SK-N-SH (cell line): ENCODE measurements at regions not wholly inside any gene's neighbourhood (a gene's known extent, or its start where the extent isn't known, plus 50 kb on each side); places are given as distances from the start of the nearest gene placed in this dataset.

Experiments
- CHD2 ChIP-seq: fragments of 150-350 bp; IDR thresholded peaks from 2 replicates; pipeline ENCODE4 v1.6.1; 2018; ENCODE audit warnings: low read length; ENCODE audit not compliant: partially characterized antibody
- EZH2phosphoT487 ChIP-seq: fragments of 200-600 bp; sonication (generic); IDR thresholded peaks from 2 replicates; pipeline ENCODE4 v1.6.1; 2017; ENCODE audit warnings: low read depth, mixed run types, mild to moderate bottlenecking, antibody characterized with exemption, moderate library complexity, borderline replicate concordance
- FOXM1 ChIP-seq: IDR thresholded peaks from 2 replicates; pipeline ENCODE4 v1.4.0; 2012; ENCODE audit warnings: low read depth, mild to moderate bottlenecking
- MXI1 ChIP-seq: IDR thresholded peaks from 2 replicates; pipeline ENCODE4 v1.6.1; 2012; ENCODE audit warnings: mild to moderate bottlenecking, low read depth, low read length, improper control_type of control experiment
- POLR2AphosphoS5 ChIP-seq: IDR thresholded peaks from 2 replicates; pipeline ENCODE4 v1.6.1; 2012; ENCODE audit warnings: low read depth, low read length
- RCOR1 ChIP-seq: fragments of 150-350 bp; IDR thresholded peaks from 2 replicates; pipeline ENCODE4 v1.6.1; 2017; ENCODE audit warnings: antibody characterized with exemption, low read length
- TAF1 ChIP-seq: IDR thresholded peaks from 2 replicates; pipeline ENCODE4 v1.6.1; 2012; ENCODE audit warnings: low read depth, mild to moderate bottlenecking, low read length, moderate library complexity, borderline replicate concordance
- TCF12 ChIP-seq: IDR thresholded peaks from 2 replicates; pipeline ENCODE4 v1.4.0; 2012
- TEAD4 ChIP-seq: IDR thresholded peaks from 2 replicates; pipeline ENCODE4 v1.4.0; 2012; ENCODE audit warnings: mild to moderate bottlenecking, borderline replicate concordance; ENCODE audit not compliant: insufficient read depth
- TF ChIP-seq, protein P1 (sequence below): fragments of 150-350 bp; IDR thresholded peaks from 2 replicates; pipeline ENCODE4 v1.6.1; 2017; ENCODE audit warnings: antibody characterized with exemption, low read length, low read depth, borderline replicate concordance
- TF ChIP-seq, protein P2 (sequence below): fragments of 200-600 bp; sonication (generic); IDR thresholded peaks from 2 replicates; pipeline ENCODE4 v1.6.1; 2017; ENCODE audit warnings: antibody characterized with exemption, mild to moderate bottlenecking, moderate library complexity

DNA sequence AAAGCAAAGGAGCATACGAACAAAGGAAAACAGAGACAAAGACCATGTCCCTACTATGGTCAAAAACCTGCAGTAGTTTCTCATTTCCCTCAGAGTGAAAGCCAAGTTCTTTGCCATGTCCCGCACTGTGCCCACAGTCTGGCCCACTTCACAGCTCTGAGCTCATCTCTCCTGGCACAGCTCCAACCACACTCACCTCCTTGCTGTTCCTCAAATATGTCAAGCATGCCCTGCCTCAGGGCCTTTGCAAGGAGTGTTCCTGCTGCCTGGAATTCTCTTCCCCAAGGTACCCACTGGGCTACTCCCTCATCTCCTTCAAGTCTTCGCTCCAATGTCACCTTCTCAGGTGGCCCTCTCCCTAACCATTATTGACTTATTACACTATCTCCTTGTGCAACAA lies 72.1 kb downstream of the COX18 start:
- TF ChIP-seq TAF1 = no peak
- TF ChIP-seq, protein P1, sequence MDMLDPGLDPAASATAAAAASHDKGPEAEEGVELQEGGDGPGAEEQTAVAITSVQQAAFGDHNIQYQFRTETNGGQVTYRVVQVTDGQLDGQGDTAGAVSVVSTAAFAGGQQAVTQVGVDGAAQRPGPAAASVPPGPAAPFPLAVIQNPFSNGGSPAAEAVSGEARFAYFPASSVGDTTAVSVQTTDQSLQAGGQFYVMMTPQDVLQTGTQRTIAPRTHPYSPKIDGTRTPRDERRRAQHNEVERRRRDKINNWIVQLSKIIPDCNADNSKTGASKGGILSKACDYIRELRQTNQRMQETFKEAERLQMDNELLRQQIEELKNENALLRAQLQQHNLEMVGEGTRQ = no peak
- TF ChIP-seq, protein P2, sequence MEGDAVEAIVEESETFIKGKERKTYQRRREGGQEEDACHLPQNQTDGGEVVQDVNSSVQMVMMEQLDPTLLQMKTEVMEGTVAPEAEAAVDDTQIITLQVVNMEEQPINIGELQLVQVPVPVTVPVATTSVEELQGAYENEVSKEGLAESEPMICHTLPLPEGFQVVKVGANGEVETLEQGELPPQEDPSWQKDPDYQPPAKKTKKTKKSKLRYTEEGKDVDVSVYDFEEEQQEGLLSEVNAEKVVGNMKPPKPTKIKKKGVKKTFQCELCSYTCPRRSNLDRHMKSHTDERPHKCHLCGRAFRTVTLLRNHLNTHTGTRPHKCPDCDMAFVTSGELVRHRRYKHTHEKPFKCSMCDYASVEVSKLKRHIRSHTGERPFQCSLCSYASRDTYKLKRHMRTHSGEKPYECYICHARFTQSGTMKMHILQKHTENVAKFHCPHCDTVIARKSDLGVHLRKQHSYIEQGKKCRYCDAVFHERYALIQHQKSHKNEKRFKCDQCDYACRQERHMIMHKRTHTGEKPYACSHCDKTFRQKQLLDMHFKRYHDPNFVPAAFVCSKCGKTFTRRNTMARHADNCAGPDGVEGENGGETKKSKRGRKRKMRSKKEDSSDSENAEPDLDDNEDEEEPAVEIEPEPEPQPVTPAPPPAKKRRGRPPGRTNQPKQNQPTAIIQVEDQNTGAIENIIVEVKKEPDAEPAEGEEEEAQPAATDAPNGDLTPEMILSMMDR = no peak
- no peak for TF ChIP-seq EZH2phosphoT487
- no peak for TF ChIP-seq FOXM1
- no peak for TF ChIP-seq TCF12
- no peak for TF ChIP-seq CHD2
- TF ChIP-seq MXI1 = no peak
- TF ChIP-seq TEAD4 = no peak
- TF ChIP-seq POLR2AphosphoS5 = no peak
- no peak for TF ChIP-seq RCOR1
